ENCODE measurements at regions not wholly inside any gene's neighbourhood (a gene's known extent, or its start where the extent isn't known, plus 50 kb on each side); places are given as distances from the start of the nearest gene placed in this dataset.

GRCh38 chr4:138014590-138015288, 227.4 kb downstream of the SLC7A11 start:
- intact Hi-C loops (cut with DNase I), result no loop called here
- no peaks in the 10 kb centered on the region for H3K27me3 ChIP-seq (replicated peaks; ENCODE audit: insufficient read depth)
- no peaks in the 10 kb centered on the region for H3K9me3 ChIP-seq
- H3K36me3 ChIP-seq, result no peaks in the 10 kb centered on the region
- no peak for TF ChIP-seq POLR2A (IDR thresholded peaks at IDR 0.05)
- TF ChIP-seq, protein P1, sequence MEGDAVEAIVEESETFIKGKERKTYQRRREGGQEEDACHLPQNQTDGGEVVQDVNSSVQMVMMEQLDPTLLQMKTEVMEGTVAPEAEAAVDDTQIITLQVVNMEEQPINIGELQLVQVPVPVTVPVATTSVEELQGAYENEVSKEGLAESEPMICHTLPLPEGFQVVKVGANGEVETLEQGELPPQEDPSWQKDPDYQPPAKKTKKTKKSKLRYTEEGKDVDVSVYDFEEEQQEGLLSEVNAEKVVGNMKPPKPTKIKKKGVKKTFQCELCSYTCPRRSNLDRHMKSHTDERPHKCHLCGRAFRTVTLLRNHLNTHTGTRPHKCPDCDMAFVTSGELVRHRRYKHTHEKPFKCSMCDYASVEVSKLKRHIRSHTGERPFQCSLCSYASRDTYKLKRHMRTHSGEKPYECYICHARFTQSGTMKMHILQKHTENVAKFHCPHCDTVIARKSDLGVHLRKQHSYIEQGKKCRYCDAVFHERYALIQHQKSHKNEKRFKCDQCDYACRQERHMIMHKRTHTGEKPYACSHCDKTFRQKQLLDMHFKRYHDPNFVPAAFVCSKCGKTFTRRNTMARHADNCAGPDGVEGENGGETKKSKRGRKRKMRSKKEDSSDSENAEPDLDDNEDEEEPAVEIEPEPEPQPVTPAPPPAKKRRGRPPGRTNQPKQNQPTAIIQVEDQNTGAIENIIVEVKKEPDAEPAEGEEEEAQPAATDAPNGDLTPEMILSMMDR (IDR thresholded peaks at IDR 0.05), result no peak
- no peak for TF ChIP-seq POLR2AphosphoS5 (IDR thresholded peaks at IDR 0.05)
- WGBS, result 72% methylated on average over 6 of the region's 6 CpGs
- no peak for DNase-seq (ENCODE audit: low spot score)
- H3K27ac ChIP-seq, result no peak overlapping the region
- H3K4me1 ChIP-seq (replicated peaks), result no peaks in the 10 kb centered on the region
- H3K4me3 ChIP-seq, result no peak overlapping the region

- no peaks in the 10 kb centered on the region for H3K27me3 ChIP-seq (replicated peaks; ENCODE audit: insufficient read depth)
- intact Hi-C loops (cut with DNase I), result no loop called here
- 84% methylated on average over 3 of the region's 3 CpGs for WGBS
Measured at GRCh38 chr4:138013625-138014024, 228.5 kb downstream of the SLC7A11 start.

DNA sequence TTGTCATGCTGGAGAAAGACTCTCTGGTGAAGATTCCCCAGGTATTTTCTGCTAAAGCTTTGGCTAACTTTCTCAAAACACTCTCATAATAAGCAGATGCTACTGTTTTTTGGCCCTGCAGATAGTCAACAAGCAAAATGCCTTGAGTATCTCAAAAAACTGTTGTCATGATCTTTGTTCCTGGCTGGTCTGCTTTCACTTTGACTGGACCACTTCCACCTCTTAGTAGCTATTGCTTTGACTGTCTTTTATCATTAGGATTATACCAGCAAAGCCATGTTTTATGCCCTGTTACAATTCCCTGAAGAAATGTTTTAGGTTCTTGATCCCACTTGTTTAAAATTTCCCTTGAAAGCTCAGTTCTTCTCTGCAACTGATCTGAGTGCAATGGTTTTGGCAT, 231.5 kb downstream of the SLC7A11 start:
- H3K4me1 ChIP-seq (replicated peaks), result no peaks in the 10 kb centered on the region
- H3K4me3 ChIP-seq, result no peak overlapping the region
- TF ChIP-seq, protein P1 (IDR thresholded peaks at IDR 0.05), result no peak
- no peak for TF ChIP-seq POLR2AphosphoS5 (IDR thresholded peaks at IDR 0.05)
- TF ChIP-seq POLR2A (IDR thresholded peaks at IDR 0.05), result no peak
- no peaks in the 10 kb centered on the region for H3K27me3 ChIP-seq (replicated peaks; ENCODE audit: insufficient read depth)
- no peak for DNase-seq (ENCODE audit: low spot score)
- no peak overlapping the region for H3K27ac ChIP-seq
- intact Hi-C loops (cut with DNase I), result no loop called here
- H3K36me3 ChIP-seq, result no peaks in the 10 kb centered on the region
- H3K9me3 ChIP-seq, result no peaks in the 10 kb centered on the region

More at GRCh38 chr4:138013625-138014024, 228.5 kb downstream of the SLC7A11 start:
- Histone ChIP-seq H3K9me3 (no peaks in the 10 kb centered on the region), H3K36me3 (no peaks in the 10 kb centered on the region), H3K4me3 (no peak overlapping the region), H3K27ac (no peak overlapping the region), H3K4me1 (replicated peaks) (no peaks in the 10 kb centered on the region)
- DNase-seq (ENCODE audit: low spot score), result no peak
- TF ChIP-seq POLR2AphosphoS5 (IDR thresholded peaks at IDR 0.05) (no peak), POLR2A (IDR thresholded peaks at IDR 0.05) (no peak)
- TF ChIP-seq, protein P1 (IDR thresholded peaks at IDR 0.05), result no peak

- H3K27ac ChIP-seq, result no peak overlapping the region
- no peaks in the 10 kb centered on the region for H3K36me3 ChIP-seq
- WGBS, result 91% methylated on average over 1 of the region's 1 CpG
- H3K4me1 ChIP-seq (replicated peaks), result no peaks in the 10 kb centered on the region
- no peaks in the 10 kb centered on the region for H3K27me3 ChIP-seq (replicated peaks; ENCODE audit: insufficient read depth)
- TF ChIP-seq POLR2A (IDR thresholded peaks at IDR 0.05) (no peak), POLR2AphosphoS5 (IDR thresholded peaks at IDR 0.05) (no peak)
- TF ChIP-seq, protein P1 (IDR thresholded peaks at IDR 0.05), result peak in 1 of 4 experiments; percentile 11
- no peak for DNase-seq (ENCODE audit: low spot score)
- intact Hi-C loops (cut with DNase I), result no loop called here
- H3K9me3 ChIP-seq, result no peaks in the 10 kb centered on the region
- no peak overlapping the region for H3K4me3 ChIP-seq
Measured at GRCh38 chr4:138007572-138007971, 234.6 kb downstream of the SLC7A11 start.

- Histone ChIP-seq H3K9me3 (no peaks in the 10 kb centered on the region), H3K4me1 (replicated peaks) (no peaks in the 10 kb centered on the region), H3K36me3 (no peaks in the 10 kb centered on the region), H3K4me3 (no peak overlapping the region), H3K27me3 (replicated peaks; ENCODE audit: insufficient read depth) (no peaks in the 10 kb centered on the region), H3K27ac (no peak overlapping the region)
- 78% methylated on average over 1 of the region's 1 CpG for WGBS
- TF ChIP-seq POLR2AphosphoS5 (IDR thresholded peaks at IDR 0.05), result no peak
- TF ChIP-seq POLR2A (IDR thresholded peaks at IDR 0.05), result no peak
- TF ChIP-seq, protein P1 (IDR thresholded peaks at IDR 0.05), result no peak
- no peak for DNase-seq (ENCODE audit: low spot score)
- intact Hi-C loops (cut with DNase I), result no loop called here
Measured at GRCh38 chr4:138005486-138005885, 236.7 kb downstream of the SLC7A11 start.
